SK-N-MC (cell line): ENCODE measurements at regions not wholly inside any gene's neighbourhood (a gene's known extent, or its start where the extent isn't known, plus 50 kb on each side); places are given as distances from the start of the nearest gene placed in this dataset.

Source experiments
- EZH2 ChIP-seq: fragments of 200-600 bp; sonication (generic); IDR thresholded peaks from one replicate; pipeline ENCODE4 v1.6.1; 2017; ENCODE audit warnings: antibody characterized with exemption
- POLR2AphosphoS5 ChIP-seq: IDR thresholded peaks from 2 replicates; pipeline ENCODE4 v1.6.1; 2012; ENCODE audit warnings: mild to moderate bottlenecking, low read depth, low read length, borderline replicate concordance

- no peak for TF ChIP-seq EZH2
- TF ChIP-seq POLR2AphosphoS5, result no peak
Measured at GRCh38 chr18:39053571-39053970, 1488.0 kb upstream of the CELF4 start.
